CD4-positive, alpha-beta T cell treated with Interleukin-10 for 1 hour (primary cell): ENCODE measurements at regions not wholly inside any gene's neighbourhood (a gene's known extent, or its start where the extent isn't known, plus 50 kb on each side); places are given as distances from the start of the nearest gene placed in this dataset.

Experiments
- DNase-seq: peaks from one replicate; pipeline ENCODE4 v3.0.0-alpha.2; 2020

DNA sequence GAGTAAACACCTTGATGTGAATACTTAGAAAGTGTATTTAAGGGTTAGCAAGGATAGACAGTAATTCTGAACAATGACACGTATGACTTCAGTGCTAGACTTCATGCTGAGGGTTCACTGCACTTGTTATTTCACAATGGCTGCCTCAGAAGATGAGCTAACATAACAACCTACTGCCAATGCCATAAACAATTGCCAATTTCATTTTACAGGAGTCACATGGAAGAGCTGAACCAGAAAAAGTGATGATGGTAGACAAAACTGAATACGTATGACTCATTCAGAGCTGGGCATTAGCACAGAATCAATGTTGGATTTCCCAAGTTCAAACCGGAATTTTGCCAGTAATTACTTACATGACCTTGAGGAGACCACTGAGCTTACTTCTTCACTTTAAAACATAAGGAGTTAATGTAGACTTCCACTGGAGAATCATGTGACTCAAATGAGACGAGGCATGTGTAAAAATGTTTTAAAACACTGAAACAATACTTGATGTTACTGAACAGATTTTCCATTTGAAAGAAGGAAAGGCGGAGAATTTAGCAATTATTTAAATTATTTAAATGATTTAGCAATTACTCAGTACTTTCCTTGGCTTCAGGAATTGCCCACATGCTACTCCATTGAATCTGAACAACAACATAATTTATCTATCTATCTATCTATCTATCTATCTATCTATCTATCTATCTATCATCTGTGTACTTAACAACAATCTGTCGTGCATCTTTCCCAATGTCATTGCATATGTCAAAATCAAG, 868.5 kb upstream of the SLIT2 start:
- no peak for DNase-seq

DNA sequence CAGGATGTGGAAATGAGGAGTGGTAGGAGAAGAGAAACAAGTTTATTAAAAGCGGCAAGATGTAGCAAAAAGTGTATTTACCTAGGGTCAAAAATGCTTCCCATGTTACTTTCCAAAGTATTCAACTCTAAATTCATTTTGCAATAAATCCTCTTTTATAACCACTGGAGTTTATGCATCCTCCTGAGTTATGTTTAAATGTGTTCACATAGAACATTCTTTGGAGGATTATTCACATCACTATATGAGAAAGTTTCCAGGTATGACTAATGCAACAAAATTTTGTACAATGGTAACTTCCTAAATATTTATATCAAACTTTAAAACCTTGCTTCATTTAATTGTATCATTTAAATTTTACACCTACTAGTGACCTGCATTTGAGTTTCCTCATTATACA, 870.6 kb upstream of the SLIT2 start:
- DNase-seq, result no peak

DNA sequence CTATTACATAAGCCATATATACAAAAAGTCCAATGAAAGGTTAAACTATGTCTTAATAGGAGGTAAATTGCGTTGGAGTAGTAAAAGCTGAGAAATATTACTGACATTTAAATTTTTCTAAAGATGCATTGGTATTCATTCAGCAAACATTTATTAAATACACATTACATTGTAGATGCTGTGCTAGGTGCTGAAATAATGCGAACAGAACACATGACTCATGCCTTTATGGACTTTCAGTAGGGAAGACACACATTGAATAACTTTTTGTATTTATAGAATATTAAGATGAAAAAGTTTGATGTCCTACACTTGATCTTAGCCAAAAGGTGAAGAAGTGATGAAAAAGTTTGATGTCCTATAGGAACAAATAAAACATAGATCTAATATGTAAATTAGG, 871.1 kb upstream of the SLIT2 start:
- no peak for DNase-seq

DNA sequence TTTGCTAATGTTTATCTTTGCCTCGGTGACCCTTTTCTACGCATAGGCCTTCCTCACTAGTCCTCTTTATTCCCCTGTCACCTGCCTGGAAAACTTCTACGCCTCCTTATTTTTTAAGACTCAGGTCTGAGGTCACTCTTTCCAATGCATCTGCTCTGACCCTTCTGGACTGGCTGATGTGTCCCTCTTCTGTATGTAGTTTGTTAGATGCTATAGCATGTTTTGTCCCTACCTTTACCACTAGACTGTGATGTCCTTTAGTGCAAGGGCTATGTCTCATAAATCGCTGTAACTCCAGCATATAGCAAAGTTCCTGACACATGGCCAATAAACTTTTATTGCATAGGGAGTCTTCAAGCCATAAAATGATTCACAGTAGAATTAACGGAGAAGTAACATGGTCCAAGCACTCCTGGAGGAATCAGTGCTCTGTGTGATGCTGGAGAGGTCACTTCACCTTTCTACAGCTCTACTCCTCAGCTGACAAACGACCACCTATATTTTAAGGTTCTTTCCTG, 872.5 kb upstream of the SLIT2 start:
- DNase-seq, result no peak

DNA sequence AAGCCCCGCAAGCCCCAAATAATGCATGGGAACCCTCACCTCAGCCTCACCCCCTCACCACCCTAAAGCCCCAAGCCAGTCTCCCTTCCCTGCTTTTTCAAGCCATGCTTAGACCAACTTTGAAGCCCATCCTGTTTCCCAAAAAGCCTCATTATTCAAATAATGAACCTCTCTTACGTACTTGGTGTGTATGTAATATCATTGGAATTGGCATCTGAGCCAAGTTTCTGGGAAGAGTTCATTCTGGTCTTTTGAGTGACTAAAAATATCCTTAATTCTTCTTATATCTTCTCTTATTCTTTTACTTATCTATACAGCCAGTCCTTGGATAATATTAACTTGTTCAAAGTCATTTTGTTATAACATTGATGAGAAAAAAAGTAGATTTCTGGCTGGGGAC, 875.8 kb upstream of the SLIT2 start:
- no peak for DNase-seq

DNA sequence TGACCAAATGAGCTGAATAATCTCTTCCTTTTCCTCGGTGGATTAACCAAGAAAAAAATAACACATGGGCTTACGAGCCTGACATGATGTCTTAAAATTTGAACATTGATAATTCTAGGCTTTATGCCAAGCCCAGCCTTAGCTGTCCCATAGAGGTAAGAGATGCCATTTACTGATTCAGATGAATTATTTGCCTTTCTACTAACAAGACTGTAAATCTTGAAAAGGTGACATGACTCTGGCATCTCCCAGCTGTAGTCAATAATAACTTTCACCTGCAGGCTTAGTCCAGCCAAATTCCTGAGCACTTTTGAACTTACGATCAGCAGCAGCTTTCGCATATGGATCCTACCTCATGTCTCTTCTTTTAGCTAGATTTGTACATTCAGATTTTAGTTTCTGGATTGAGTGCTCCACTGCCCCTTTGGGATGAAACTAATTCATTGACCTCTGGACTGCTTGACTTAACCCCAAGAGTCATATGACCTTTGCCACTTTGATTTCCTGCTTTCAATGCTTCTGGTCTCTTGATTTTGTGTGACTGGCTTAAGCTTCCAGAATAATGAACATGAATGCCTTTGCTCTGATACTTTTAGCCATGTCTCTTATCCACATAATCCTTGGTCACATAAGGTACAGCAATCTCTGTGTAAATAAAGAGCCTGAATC, 876.4 kb upstream of the SLIT2 start:
- DNase-seq, result no peak

DNA sequence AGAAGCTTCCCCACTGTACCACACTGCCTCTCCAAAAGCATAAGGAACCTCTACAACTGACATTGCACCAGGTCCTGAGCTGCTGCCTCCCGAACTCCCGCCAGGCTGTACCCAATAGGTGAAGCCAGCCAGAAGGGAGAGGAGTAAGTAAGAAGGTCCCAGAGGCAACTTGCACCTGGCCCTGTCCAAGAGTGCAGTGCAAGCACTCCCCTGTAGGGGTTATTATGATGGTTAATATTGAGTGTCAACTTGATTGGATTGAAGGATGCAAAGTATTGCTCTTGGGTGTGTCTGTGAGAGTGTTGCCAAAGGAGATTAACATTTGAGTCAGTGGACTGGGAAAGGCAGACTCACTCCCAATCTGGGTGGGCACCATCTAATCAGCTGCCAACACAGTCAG, 879.3 kb upstream of the SLIT2 start:
- no peak for DNase-seq

DNA sequence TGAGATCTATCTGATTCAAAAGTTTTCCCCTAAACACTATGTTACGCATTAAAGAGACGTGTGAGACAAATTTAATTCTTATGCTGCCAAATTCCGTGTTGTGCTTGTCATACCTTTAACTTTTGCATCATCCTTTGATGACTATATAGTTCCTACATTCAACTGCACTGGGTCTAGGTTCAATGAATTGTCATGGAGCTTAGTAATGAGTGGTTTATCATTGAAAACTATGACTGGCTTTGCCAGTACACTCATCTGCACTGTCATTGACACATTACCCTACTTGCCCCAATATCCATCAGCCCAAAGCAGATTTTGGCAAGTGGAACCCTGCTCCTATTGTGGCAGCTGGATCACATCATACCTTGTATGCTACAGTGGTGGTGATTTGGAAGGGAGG, 882.9 kb upstream of the SLIT2 start:
- no peak for DNase-seq

DNA sequence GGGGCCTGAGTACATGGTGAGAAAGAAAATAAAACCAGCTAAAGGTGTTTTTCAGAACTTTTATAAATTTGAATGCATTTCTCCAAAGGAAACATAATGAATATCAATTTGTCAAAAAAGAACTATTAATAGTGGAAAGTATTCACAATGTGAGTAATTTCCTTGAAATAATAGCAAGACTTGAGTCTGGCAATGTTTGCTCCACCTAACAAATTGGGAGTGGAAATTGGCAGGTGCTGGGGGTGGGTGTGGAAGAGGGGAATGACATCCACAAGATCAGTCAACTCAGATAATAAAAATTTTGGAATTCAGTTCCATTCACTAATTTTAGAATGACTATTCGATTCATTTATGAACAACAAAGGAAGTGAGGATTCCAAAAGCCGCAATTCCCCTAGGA, 884.8 kb upstream of the SLIT2 start:
- no peak for DNase-seq

DNA sequence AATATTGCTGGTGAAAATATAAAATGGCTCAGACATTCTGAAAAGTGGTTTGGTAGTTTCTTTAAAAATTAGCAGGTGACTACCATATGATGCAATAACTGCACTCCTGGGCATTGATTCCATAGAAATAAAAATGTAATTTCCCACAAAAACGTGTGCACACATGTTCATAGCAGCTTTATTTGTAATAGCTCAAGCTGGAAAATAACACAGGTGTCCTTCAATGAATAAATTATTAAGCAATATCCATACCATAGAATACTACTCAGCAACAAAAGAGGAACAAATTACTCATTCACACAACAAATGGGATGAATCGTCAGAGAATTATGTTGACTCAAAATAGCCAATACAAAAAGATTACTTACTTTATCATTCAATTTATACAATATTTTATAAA, 893.7 kb upstream of the SLIT2 start:
- no peak for DNase-seq

DNA sequence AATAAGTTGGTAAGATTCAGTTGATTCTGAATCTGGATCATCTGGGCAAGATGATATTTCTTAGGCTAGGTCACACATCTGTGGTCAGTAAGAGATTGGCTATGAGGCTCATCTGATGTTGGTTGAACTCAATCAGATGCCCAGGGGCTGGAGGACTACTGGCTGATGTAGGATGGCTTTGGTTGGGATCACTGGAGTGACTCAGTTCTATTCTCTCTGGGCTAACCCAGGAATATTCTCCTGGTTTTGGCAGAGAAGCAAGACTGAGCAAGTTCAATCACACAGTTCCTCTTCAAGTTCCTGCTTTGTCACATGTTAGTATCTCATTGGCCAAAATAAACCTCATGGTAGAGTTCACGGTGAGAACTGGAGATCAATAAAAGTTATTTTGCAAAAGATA, 902.3 kb upstream of the SLIT2 start:
- no peak for DNase-seq

DNA sequence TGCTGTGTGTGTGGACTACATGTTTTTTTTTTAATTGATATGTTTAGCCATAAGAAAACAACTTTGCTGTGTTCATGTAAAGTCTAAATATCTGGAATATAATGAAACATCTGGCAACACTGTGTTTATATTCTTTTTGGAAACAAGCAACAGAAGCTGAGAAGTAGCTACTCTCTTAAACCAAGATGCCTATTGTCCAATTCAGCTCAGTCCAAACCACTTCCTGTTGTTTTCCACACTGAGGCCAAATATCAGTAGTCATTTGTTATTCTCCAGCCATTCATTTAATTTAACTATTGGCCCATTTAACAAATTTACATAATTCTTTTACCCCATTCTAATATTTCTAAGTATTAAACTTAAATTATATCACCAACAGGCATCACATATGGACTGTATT, 903.0 kb upstream of the SLIT2 start:
- DNase-seq, result no peak

DNA sequence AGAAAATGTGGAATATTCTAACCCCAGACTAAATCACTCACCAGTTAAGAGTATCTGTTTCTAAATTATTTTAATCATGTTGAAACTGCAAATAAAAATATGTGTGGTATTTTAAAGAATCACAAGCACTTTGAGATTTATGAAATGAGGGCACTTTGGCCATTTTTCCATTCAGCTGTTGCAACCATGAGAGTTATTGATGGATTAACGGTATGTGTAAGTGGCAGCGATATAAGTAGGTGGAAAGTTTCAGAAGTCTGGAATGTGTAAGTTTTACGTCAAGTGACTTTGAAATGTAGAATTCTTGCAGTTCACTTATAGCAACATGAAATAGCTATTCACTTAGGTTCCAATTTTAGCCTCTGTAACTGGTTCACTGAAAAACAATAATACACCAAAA, 905.1 kb upstream of the SLIT2 start:
- DNase-seq, result no peak

DNA sequence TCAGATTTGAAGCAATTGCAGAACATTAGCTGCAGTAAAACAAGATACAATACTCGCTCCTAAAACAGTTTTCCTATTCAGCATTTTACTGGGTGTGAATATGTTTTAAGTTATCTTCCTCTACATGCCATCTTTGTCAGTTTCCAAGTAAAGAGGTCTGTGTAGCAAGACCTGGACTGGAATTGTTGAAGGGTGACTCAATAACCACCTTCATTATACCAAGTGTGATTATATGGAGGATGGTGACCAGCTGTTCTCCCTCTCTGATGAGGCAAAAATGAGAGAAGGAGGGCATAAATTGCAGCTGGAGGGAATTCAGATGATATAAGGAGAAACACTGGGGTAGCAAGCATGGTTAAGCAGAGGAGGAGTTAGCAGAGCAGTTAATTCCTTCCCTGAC, 922.1 kb upstream of the SLIT2 start:
- DNase-seq, result no peak

DNA sequence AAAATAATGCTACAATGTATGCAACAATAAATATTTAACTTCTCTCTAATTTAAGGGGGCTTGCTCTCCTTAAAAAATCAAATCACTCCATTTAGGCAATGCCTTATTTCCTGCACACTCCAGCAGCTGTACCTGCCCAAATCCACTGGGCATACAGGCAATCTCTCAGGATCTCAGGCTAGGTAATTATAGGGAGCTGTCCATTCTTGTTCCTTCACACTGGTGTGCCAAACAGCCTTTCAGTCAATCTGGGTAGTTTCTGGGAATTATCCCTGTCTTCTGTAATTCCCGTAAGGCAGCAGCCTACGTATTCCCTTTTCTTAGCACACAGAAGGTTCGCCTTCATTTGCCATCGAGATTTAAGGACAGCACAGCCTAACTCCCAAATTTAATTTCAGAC, 922.6 kb upstream of the SLIT2 start:
- DNase-seq, result no peak

DNA sequence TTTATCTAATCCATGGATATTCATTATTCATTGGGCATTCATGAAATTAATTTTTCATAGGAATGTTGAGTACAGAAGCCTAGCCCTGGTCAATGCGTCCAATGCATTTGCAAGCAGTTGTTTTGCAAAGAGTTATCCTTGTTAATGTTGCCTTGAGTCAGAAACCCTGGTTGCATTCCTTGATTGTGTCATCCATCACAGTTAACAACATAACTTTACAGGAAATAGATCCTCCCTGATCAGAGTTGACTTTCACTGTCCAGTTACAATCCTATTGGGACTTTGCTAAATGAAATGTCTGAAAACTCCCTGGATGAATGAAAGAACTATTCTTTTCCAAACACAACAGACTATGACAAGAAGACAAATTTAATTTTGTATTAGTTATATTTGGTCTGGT, 924.3 kb upstream of the SLIT2 start:
- DNase-seq, result no peak

DNA sequence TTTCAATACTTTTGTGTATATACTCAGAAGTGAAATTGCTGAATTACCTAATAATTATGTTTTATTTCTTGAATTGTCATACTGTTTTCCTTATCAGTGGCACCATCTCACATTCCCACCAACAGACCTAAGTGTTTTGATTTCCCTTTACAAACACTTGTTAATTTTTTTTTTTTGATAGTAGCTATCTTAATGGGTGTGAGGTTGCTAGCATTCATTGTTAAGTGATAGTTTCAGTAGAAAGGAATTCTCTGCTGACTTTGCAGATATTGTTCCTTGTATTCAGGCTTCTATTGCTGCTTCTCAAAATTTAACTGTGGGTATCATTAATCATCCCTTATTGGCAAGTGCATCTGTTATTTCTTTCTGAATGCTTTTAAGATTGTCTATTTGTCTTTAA, 927.5 kb upstream of the SLIT2 start:
- no peak for DNase-seq

DNA sequence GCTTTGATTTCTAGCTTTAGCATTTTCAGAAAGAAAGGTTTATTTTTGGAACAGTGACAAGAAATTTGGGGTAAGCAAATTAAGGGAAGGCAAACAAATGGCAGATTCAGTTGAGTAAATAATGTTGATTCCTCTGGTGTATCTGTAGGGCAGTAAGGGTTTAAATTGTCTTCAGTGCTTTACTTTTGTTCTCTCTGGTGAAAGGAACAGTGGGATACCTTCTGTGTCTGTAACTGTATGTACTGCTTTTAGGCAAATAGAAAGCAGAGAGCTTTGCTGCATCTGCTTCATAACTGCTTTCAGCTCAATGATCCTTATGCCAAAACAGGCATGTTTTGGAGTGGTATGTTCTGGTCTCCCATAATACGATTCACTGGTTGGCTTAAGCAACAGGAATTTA, 932.1 kb upstream of the SLIT2 start:
- no peak for DNase-seq

DNA sequence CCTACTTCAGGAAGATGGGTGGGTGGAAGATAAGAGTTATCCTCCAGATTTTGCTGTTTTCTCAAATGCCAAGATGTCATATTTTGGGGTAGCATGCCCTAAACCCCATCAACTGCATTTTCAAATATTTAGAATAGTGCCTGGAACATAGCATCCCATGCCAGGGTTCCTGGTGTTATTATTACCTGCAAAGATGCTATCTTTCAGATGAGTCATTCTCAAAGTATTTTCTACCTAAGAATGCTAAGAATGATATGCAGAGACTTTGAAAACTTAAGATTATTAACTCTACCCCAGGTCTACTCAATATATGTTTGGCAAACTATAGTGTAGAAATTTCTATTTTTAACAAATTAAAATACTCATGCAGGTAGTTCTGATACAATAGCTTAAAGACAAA, 934.3 kb upstream of the SLIT2 start:
- no peak for DNase-seq

DNA sequence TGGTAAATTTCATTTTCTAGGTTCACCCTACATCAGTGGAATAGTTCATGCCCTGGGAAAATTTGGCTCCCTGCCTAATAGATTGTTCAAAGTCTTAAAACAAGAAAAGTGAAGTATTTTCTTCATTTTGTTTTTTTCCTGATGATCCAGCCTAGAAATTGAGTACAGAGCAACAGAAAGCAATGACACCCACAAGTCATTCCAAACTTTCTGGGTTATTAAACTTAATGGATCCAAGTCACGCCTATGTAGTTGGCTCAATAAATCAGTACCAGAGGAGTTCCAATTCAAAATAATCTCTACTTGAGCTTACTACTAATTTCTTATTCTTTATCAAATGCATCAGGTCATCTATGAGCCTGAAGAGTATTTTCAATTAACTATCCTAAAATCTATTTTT, 937.6 kb upstream of the SLIT2 start:
- DNase-seq, result no peak

DNA sequence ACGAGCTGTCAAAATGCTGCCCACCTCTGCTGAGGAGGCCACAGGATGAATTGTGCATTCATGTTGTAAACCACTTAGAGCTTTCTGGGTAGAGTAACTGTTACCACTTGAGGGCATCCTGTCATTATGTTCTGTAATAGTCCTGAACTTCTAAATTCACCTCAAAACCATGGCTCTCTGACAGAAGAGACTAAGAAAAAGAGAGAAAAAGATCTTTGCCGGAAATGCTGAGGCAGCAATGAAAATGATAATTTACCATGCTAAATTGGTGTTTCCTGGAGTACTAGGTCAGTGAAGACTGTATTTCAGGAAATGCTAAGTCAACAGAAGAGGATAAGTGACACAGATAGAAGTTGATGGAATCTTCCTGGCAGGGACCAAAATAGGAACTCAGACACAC, 942.3 kb upstream of the SLIT2 start:
- no peak for DNase-seq

DNA sequence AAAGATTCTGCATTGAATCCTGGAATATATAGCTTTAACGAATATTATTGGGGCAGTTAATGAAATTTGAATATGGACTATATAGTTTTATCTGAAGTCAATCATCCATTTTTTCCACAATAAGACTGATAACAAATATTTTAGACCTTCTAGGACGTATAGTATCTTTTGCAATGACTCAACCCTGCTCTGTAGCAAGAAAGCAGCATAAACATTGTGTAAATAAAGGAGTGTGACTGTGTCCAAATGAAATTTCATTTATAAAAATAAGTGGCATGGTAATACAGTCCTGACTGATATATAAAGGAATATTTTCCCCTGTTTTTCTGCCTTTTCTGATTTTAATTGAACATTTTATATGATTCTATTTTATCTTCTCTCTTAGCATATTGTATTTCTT, 947.7 kb upstream of the SLIT2 start:
- no peak for DNase-seq

DNA sequence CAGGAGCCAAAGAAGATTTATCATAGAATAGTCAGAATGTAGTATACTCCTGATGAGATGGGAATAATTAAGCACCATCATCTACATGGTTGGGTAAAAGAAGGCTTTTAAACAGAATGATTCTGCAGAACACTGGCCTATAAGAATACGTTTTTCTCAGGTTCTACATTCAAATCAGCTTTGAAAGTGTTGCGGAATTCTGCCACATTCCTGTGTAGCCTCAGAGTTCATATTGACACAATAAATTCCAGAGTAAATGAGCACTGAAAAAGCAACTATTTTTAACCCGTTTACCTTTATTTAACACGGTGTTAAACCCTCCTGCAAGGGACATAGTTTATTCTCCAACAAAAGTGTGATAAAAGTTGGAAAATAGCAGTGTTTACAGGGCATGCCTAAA, 950.2 kb upstream of the SLIT2 start:
- DNase-seq, result no peak

DNA sequence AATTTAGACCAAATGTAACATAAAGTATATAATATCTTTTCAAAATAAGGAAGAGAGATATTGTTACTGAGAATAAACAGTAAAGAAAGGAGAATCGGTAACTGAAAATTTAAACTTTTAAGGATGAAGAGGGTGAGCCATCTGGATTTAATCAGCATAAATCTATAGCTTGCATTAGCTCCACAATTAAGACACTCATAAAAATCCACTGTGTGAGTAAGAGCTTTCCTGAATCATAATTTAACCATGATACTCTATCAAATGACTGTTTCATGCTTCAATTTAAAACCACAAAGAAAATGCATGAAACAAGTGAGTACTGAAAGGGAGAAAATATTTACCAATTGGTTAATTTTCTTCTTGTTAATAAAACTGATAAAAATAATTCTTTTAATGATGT, 951.5 kb upstream of the SLIT2 start:
- no peak for DNase-seq

DNA sequence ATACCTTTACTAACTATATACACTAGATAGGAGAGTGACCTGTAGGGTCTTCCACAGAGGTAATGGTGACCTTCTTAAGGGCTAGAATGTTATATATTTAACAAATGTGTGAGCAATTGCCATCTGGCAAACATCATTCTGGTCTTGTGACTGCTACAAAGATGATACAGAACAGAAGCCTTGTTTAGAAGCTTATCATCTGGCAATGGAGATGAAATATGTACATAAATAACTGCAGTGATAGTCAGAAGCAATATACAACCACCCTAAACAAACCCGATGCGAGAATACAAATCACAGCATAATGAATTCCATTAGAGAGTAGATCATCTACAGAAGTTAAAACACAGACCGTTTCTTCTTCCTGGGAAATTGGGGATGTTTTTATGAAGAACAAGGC, 952.7 kb upstream of the SLIT2 start:
- DNase-seq, result no peak
